GM12878 (cell line): ENCODE measurements at regions not wholly inside any gene's neighbourhood (a gene's known extent, or its start where the extent isn't known, plus 50 kb on each side); places are given as distances from the start of the nearest gene placed in this dataset.

Experiments
- CEBPB ChIP-seq, 2 experiments: fragments of 150-350 bp in 1 of 2; IDR thresholded peaks; 2 replicates each; pipeline ENCODE4 v1.6.1; 2012 to 2014; ENCODE audit warnings: low read depth in 2 of 2, low read length in 2 of 2, borderline replicate concordance in 1 of 2, inconsistent platforms in 1 of 2
- CHD2 ChIP-seq: IDR thresholded peaks from 2 replicates; pipeline ENCODE4 v1.6.1; 2011; ENCODE audit warnings: low read depth, low read length, improper control_type of control experiment, borderline replicate concordance
- EED ChIP-seq: sonication (generic); IDR thresholded peaks from 2 replicates; pipeline ENCODE4 v1.6.1; 2016; ENCODE audit warnings: antibody characterized with exemption, low read depth
- IRF4 ChIP-seq: IDR thresholded peaks from 2 replicates; pipeline ENCODE4 v1.6.1; 2011; ENCODE audit warnings: low read depth, low read length
- MYC ChIP-seq: IDR thresholded peaks from 2 replicates; pipeline ENCODE4 v1.6.1; 2011; ENCODE audit warnings: mild to moderate bottlenecking, low read length, moderate library complexity, inconsistent platforms; ENCODE audit not compliant: insufficient read depth, insufficient replicate concordance, insufficient read length, severe bottlenecking
- POLR2AphosphoS5 ChIP-seq: IDR thresholded peaks from 2 replicates; pipeline ENCODE4 v1.6.1; 2011; ENCODE audit warnings: mild to moderate bottlenecking, low read length, inconsistent platforms
- STAT1 ChIP-seq: fragments of 450-650 bp; conservative IDR thresholded peaks from 2 replicates; pipeline ENCODE4 v1.6.1; 2014; ENCODE audit warnings: antibody characterized with exemption, mild to moderate bottlenecking
- SUPT20H ChIP-seq: IDR thresholded peaks from 2 replicates; pipeline ENCODE4 v1.6.1; 2011; ENCODE audit warnings: low read depth, mild to moderate bottlenecking, low read length, moderate library complexity, borderline replicate concordance; ENCODE audit not compliant: control insufficient read depth
- TF ChIP-seq, protein P1 (sequence below), 3 experiments: IDR thresholded peaks in 2 of 3; conservative IDR thresholded peaks in 1 of 3; 2 replicates each; pipeline ENCODE4 v1.5.1; 2011; ENCODE audit warnings: low read depth in 3 of 3, low read length in 3 of 3, mild to moderate bottlenecking in 3 of 3, control low read depth in 2 of 3, moderate library complexity in 2 of 3, inconsistent platforms in 1 of 3, mixed read lengths in 1 of 3; ENCODE audit not compliant: control insufficient read depth in 2 of 3, insufficient read depth in 1 of 3; ENCODE audit errors: extremely low read depth in 1 of 3
- TF ChIP-seq, protein P2 (sequence below): fragments of 450-650 bp; formaldehyde crosslinking; IDR thresholded peaks from 2 replicates; pipeline ENCODE4 v1.5.0; 2022; ENCODE audit warnings: mild to moderate bottlenecking, missing genetic modification characterization
- TF ChIP-seq, protein P3 (sequence below): fragments of 450-650 bp; IDR thresholded peaks from 2 replicates; pipeline ENCODE4 v1.6.1; 2017; ENCODE audit warnings: mild to moderate bottlenecking, low read depth, inconsistent platforms; ENCODE audit not compliant: poor library complexity, severe bottlenecking

DNA sequence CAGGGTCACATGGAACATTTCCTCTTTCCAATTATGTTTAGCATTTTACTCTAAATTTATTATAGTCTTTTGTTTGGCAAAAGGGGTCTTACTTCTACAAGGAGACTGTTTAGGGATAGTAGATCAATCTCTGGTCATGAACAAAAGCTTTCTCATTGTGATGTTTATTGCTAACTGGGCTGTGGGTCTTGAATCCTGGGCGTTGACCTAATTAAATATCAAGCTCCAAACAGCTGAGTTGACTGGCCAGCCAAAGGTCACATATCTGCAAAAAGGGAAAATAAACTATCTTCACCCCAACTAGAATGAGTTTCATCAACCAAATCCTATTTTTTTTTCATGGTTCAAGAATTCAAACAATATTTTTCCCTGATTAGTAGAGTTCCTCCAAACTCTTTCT lies 245.4 kb upstream of the TUT7 start:
- no peak for TF ChIP-seq CEBPB (IDR thresholded peaks at IDR 0.05; ENCODE audit: borderline replicate concordance in 1 of 2, low read depth in 2 of 2, low read length in 2 of 2)
- no peak for TF ChIP-seq SUPT20H
- TF ChIP-seq CHD2, result no peak
- no peak for TF ChIP-seq POLR2AphosphoS5
- TF ChIP-seq STAT1, result no peak
- no peak for TF ChIP-seq IRF4
- no peak for TF ChIP-seq EED
- TF ChIP-seq, protein P1, sequence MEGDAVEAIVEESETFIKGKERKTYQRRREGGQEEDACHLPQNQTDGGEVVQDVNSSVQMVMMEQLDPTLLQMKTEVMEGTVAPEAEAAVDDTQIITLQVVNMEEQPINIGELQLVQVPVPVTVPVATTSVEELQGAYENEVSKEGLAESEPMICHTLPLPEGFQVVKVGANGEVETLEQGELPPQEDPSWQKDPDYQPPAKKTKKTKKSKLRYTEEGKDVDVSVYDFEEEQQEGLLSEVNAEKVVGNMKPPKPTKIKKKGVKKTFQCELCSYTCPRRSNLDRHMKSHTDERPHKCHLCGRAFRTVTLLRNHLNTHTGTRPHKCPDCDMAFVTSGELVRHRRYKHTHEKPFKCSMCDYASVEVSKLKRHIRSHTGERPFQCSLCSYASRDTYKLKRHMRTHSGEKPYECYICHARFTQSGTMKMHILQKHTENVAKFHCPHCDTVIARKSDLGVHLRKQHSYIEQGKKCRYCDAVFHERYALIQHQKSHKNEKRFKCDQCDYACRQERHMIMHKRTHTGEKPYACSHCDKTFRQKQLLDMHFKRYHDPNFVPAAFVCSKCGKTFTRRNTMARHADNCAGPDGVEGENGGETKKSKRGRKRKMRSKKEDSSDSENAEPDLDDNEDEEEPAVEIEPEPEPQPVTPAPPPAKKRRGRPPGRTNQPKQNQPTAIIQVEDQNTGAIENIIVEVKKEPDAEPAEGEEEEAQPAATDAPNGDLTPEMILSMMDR (IDR thresholded peaks at IDR 0.05 in 2 of 3, conservative IDR thresholded peaks at IDR 0.05 in 1 of 3; ENCODE audit: control insufficient read depth in 2 of 3, extremely low read depth in 1 of 3, insufficient read depth in 1 of 3, low read depth in 3 of 3, low read length in 3 of 3), result no peak
- TF ChIP-seq, protein P2, sequence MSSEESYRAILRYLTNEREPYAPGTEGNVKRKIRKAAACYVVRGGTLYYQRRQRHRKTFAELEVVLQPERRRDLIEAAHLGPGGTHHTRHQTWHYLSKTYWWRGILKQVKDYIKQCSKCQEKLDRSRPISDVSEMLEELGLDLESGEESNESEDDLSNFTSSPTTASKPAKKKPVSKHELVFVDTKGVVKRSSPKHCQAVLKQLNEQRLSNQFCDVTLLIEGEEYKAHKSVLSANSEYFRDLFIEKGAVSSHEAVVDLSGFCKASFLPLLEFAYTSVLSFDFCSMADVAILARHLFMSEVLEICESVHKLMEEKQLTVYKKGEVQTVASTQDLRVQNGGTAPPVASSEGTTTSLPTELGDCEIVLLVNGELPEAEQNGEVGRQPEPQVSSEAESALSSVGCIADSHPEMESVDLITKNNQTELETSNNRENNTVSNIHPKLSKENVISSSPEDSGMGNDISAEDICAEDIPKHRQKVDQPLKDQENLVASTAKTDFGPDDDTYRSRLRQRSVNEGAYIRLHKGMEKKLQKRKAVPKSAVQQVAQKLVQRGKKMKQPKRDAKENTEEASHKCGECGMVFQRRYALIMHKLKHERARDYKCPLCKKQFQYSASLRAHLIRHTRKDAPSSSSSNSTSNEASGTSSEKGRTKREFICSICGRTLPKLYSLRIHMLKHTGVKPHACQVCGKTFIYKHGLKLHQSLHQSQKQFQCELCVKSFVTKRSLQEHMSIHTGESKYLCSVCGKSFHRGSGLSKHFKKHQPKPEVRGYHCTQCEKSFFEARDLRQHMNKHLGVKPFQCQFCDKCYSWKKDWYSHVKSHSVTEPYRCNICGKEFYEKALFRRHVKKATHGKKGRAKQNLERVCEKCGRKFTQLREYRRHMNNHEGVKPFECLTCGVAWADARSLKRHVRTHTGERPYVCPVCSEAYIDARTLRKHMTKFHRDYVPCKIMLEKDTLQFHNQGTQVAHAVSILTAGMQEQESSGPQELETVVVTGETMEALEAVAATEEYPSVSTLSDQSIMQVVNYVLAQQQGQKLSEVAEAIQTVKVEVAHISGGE (CRISPR knock-in tag), result no peak
- TF ChIP-seq, protein P3, sequence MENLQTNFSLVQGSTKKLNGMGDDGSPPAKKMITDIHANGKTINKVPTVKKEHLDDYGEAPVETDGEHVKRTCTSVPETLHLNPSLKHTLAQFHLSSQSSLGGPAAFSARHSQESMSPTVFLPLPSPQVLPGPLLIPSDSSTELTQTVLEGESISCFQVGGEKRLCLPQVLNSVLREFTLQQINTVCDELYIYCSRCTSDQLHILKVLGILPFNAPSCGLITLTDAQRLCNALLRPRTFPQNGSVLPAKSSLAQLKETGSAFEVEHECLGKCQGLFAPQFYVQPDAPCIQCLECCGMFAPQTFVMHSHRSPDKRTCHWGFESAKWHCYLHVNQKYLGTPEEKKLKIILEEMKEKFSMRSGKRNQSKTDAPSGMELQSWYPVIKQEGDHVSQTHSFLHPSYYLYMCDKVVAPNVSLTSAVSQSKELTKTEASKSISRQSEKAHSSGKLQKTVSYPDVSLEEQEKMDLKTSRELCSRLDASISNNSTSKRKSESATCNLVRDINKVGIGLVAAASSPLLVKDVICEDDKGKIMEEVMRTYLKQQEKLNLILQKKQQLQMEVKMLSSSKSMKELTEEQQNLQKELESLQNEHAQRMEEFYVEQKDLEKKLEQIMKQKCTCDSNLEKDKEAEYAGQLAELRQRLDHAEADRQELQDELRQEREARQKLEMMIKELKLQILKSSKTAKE, result no peak
- no peak for TF ChIP-seq MYC
